H9 (cell line): ENCODE measurements at regions not wholly inside any gene's neighbourhood (a gene's known extent, or its start where the extent isn't known, plus 50 kb on each side); places are given as distances from the start of the nearest gene placed in this dataset.

Source experiments
- DNase-seq: peaks from one replicate; pipeline ENCODE4 v3.0.0-alpha.2; 2017
- H2AFZ ChIP-seq: one replicate; pipeline ENCODE4 v1.6.1; 2013; ENCODE audit warnings: mild to moderate bottlenecking, low read length, control low read depth, moderate library complexity
- H2AK5ac ChIP-seq: 2 replicates; pipeline ENCODE4 v1.6.1; 2013; ENCODE audit warnings: low read length, control low read depth, mixed read lengths; ENCODE audit not compliant: insufficient read length
- H2BK120ac ChIP-seq: one replicate; pipeline ENCODE4 v1.6.1; 2013; ENCODE audit warnings: low read depth, mild to moderate bottlenecking, low read length, control low read depth, inconsistent platforms; ENCODE audit not compliant: poor library complexity, severe bottlenecking
- H2BK12ac ChIP-seq: 2 replicates; pipeline ENCODE4 v1.6.1; 2013; ENCODE audit warnings: low read length, control low read depth, mixed read lengths, low read depth; ENCODE audit not compliant: insufficient read length
- H2BK15ac ChIP-seq: 2 replicates; pipeline ENCODE4 v1.6.1; 2013; ENCODE audit warnings: low read depth, low read length, control low read depth
- H2BK20ac ChIP-seq: one replicate; pipeline ENCODE4 v1.6.1; 2013; ENCODE audit warnings: low read depth, mild to moderate bottlenecking, low read length, control low read depth, inconsistent platforms; ENCODE audit not compliant: poor library complexity, severe bottlenecking
- H2BK5ac ChIP-seq: 2 replicates; pipeline ENCODE4 v1.6.1; 2013; ENCODE audit warnings: low read length, control low read depth, mixed read lengths; ENCODE audit not compliant: insufficient read length
- H3K14ac ChIP-seq: 2 replicates; pipeline ENCODE4 v1.6.1; 2013; ENCODE audit warnings: low read length, control low read depth; ENCODE audit not compliant: insufficient read depth
- H3K18ac ChIP-seq: 2 replicates; pipeline ENCODE4 v1.6.1; 2013; ENCODE audit warnings: low read depth, mild to moderate bottlenecking, mixed read lengths, low read length, control low read depth; ENCODE audit not compliant: insufficient read length
- H3K23ac ChIP-seq: 2 replicates; pipeline ENCODE4 v1.6.1; 2013; ENCODE audit warnings: low read length, control low read depth, mixed read lengths, low read depth; ENCODE audit not compliant: insufficient read length
- H3K23me2 ChIP-seq: 2 replicates; pipeline ENCODE4 v1.6.1; 2013; ENCODE audit warnings: low read depth, mild to moderate bottlenecking, mixed read lengths, low read length, control low read depth; ENCODE audit not compliant: insufficient read length, poor library complexity, severe bottlenecking
- H3K27ac ChIP-seq: 2 replicates; pipeline ENCODE4 v1.5.1; 2013; ENCODE audit warnings: low read length, control low read depth, mixed read lengths, low read depth; ENCODE audit not compliant: insufficient read length
- H3K27me3 ChIP-seq: 2 replicates; pipeline ENCODE4 v1.6.1; 2013; ENCODE audit warnings: low read length, control low read depth, inconsistent platforms; ENCODE audit not compliant: insufficient read depth
- H3K4ac ChIP-seq: 2 replicates; pipeline ENCODE4 v1.6.1; 2013; ENCODE audit warnings: low read depth, mild to moderate bottlenecking, control low read depth, inconsistent platforms, low read length, moderate library complexity
- H3K4me1 ChIP-seq: 2 replicates; pipeline ENCODE4 v1.6.1; 2013; ENCODE audit warnings: low read length, control low read depth, inconsistent platforms; ENCODE audit not compliant: insufficient read depth
- H3K4me2 ChIP-seq: 2 replicates; pipeline ENCODE4 v1.6.1; 2013; ENCODE audit warnings: low read length, control low read depth, mixed read lengths; ENCODE audit not compliant: insufficient read length, insufficient read depth
- H3K56ac ChIP-seq: 2 replicates; pipeline ENCODE4 v1.6.1; 2013; ENCODE audit warnings: low read depth, mild to moderate bottlenecking, mixed read lengths, low read length, control low read depth; ENCODE audit not compliant: insufficient read length
- H3K79me1 ChIP-seq: 2 replicates; pipeline ENCODE4 v1.6.1; 2013; ENCODE audit warnings: low read depth, mild to moderate bottlenecking, moderate library complexity, low read length, control low read depth, inconsistent platforms; ENCODE audit not compliant: insufficient read depth, poor library complexity, severe bottlenecking
- H3K79me2 ChIP-seq: 2 replicates; pipeline ENCODE4 v1.6.1; 2013; ENCODE audit warnings: low read length, control low read depth, inconsistent platforms; ENCODE audit not compliant: insufficient read depth
- H3K9ac ChIP-seq: 2 replicates; pipeline ENCODE4 v1.6.1; 2013; ENCODE audit warnings: low read length, control low read depth, mixed read lengths; ENCODE audit not compliant: insufficient read length; ENCODE audit errors: extremely low read depth
- H3K9me3 ChIP-seq: one replicate; pipeline ENCODE4 v1.6.1; 2013; ENCODE audit warnings: low read depth, low read length, inconsistent platforms; ENCODE audit not compliant: control insufficient read depth
- H3T11ph ChIP-seq: one replicate; pipeline ENCODE4 v1.6.1; 2013; ENCODE audit warnings: mild to moderate bottlenecking, low read length, control low read depth, inconsistent platforms
- H4K20me1 ChIP-seq: one replicate; pipeline ENCODE4 v1.6.1; 2013; ENCODE audit not compliant: control insufficient read depth, insufficient read length, insufficient read depth
- H4K5ac ChIP-seq: 2 replicates; pipeline ENCODE4 v1.6.1; 2013; ENCODE audit warnings: low read depth, mild to moderate bottlenecking, mixed read lengths, low read length, control low read depth; ENCODE audit not compliant: insufficient read length
- H4K8ac ChIP-seq: replicated peaks from 2 replicates; pipeline ENCODE4 v1.6.1; 2013; ENCODE audit warnings: low read length, control low read depth, mixed read lengths, low read depth; ENCODE audit not compliant: insufficient read length
- H4K91ac ChIP-seq: 2 replicates; pipeline ENCODE4 v1.6.1; 2013; ENCODE audit warnings: low read depth, mild to moderate bottlenecking, moderate library complexity, mixed read lengths, low read length, control low read depth; ENCODE audit not compliant: insufficient read length
- H3K27ac Mint-ChIP-seq, 3 experiments: 2 replicates in 2 of 3; 3 replicates in 1 of 3; pipeline ENCODE4 v1.8.0; 2020 to 2021; ENCODE audit warnings: mixed read lengths in 3 of 3, mild to moderate bottlenecking in 1 of 3, moderate library complexity in 1 of 3
- H3K27me3 Mint-ChIP-seq: 2 replicates; pipeline ENCODE4 v1.8.0; 2021; ENCODE audit warnings: low read depth, mild to moderate bottlenecking, moderate library complexity, mixed read lengths
- H3K36me3 Mint-ChIP-seq, 3 experiments: 2 replicates in 2 of 3; 3 replicates in 1 of 3; pipeline ENCODE4 v1.8.0; 2020 to 2021; ENCODE audit warnings: low read depth in 3 of 3, mixed read lengths in 3 of 3; ENCODE audit not compliant: insufficient read depth in 1 of 3
- H3K4me1 Mint-ChIP-seq, 2 experiments: 2 replicates each; pipeline ENCODE4 v1.8.0; 2020; ENCODE audit warnings: mixed read lengths in 2 of 2
- H3K4me3 Mint-ChIP-seq, 2 experiments: 2 replicates in 1 of 2; 3 replicates in 1 of 2; pipeline ENCODE4 v1.8.0; 2020 to 2021; ENCODE audit warnings: mild to moderate bottlenecking in 2 of 2, mixed read lengths in 2 of 2, moderate library complexity in 1 of 2
- H3K9me3 Mint-ChIP-seq, 2 experiments: 2 replicates in 1 of 2; 3 replicates in 1 of 2; pipeline ENCODE4 v1.8.0; 2020; ENCODE audit warnings: mild to moderate bottlenecking in 2 of 2, mixed read lengths in 2 of 2, moderate library complexity in 1 of 2
- CTCF ChIP-seq: fragments of 200-600 bp; sonication (generic); conservative IDR thresholded peaks from 3 replicates; pipeline ENCODE4 v1.8.0; 2021; ENCODE audit warnings: antibody characterized with exemption, mild to moderate bottlenecking
- WGBS: extraction: QIAGEN DNeasy Blood & Tissue Kit; methylation state at CpG from one replicate; pipeline ENCODE4 v1.1.7; 2013; ENCODE audit warnings: missing lambda C conversion rate, low lambda C conversion rate, mixed read lengths; ENCODE audit not compliant: insufficient read length; ENCODE audit errors: extremely low coverage; 5-methylcytosine and 5-hydroxymethylcytosine counted together

- Histone ChIP-seq H2BK120ac (no peak overlapping the region), H4K20me1 (no peaks in the 10 kb centered on the region), H4K91ac (no peak overlapping the region), H3K4ac (no peak overlapping the region), H4K8ac (no peak overlapping the region), H3K23ac (no peak overlapping the region), H3K27me3 (no peaks in the 10 kb centered on the region), H2BK5ac (no peak overlapping the region), H2AFZ (no peak overlapping the region), H3K79me2 (no peaks in the 10 kb centered on the region), H3K27ac (no peak overlapping the region), H3K18ac (no peak overlapping the region), H3K56ac (no peak overlapping the region), H4K5ac (no peak overlapping the region), H2BK12ac (no peak overlapping the region), H3K79me1 (no peaks in the 10 kb centered on the region), H3K4me2 (no peak overlapping the region), H2AK5ac (no peak overlapping the region), H2BK20ac (no peak overlapping the region), H3K9me3 (no peaks in the 10 kb centered on the region), H2BK15ac (no peak overlapping the region), H3K14ac (no peak overlapping the region), H3T11ph (no peak overlapping the region), H3K9ac (no peak overlapping the region), H3K23me2 (no peaks in the 10 kb centered on the region), H3K4me1 (no peaks in the 10 kb centered on the region; the same call in 1 of the 2 replicates)
- TF ChIP-seq CTCF: no peak
- H3K9me3 Mint-ChIP-seq: peaks cover 2 to 4% of the 10 kb centered on the region in 2 experiments; a peak in 3 of 5 replicates
- no CpG with 5 or more reads among the region's 7 CpGs for WGBS
- no peak overlapping the region for H3K27ac Mint-ChIP-seq
- DNase-seq: no peak
- no peak overlapping the region for H3K4me3 Mint-ChIP-seq
- H3K27me3 Mint-ChIP-seq: peaks cover 2% of the 10 kb centered on the region; the same call in 1 of the 2 replicates
- H3K36me3 Mint-ChIP-seq: no peaks in the 10 kb centered on the region
- H3K4me1 Mint-ChIP-seq: no peaks in the 10 kb centered on the region
Observed at GRCh38 chr12:118500299-118500698, 123.9 kb downstream of the SUDS3 start.
